ENCODE measurements at regions not wholly inside any gene's neighbourhood (a gene's known extent, or its start where the extent isn't known, plus 50 kb on each side); places are given as distances from the start of the nearest gene placed in this dataset.
"Not testable (repeated sequence)": the region's sequence is repeated elsewhere in the genome, so short reads cannot be mapped to it uniquely, and the experiment has no call there.

DNA sequence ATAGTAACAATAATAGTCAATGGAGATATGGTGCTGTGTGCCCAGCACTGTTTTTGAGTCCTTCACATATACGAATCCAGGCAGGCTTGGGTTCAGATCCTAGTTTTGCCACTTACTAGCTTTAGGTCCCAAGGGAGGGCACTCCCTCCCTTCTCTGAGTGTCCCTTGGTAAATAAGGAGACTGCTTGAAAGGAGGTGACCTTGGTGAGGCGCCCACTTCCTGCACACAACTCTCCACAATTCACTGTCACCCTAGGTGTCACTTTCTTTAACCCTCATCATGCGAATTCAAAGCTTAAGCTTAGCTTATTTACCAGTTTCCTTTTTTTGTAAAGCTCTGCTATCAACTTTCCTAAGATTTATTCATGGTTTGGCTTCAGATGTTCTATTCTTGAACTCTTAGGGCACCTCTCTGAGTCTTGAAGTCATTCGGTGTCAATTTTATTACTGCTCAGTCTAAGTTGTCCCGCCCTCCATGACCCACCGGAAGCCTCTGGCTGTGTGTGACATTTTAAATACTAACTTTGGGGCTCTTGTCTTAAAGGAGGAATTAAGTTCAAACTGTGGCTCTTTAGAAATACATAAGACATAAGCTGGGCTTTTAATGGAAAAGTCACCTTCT lies 170.7 kb upstream of the ZNF618 start:
- DNase-seq (ENCODE audit: low read depth): no peak

DNA sequence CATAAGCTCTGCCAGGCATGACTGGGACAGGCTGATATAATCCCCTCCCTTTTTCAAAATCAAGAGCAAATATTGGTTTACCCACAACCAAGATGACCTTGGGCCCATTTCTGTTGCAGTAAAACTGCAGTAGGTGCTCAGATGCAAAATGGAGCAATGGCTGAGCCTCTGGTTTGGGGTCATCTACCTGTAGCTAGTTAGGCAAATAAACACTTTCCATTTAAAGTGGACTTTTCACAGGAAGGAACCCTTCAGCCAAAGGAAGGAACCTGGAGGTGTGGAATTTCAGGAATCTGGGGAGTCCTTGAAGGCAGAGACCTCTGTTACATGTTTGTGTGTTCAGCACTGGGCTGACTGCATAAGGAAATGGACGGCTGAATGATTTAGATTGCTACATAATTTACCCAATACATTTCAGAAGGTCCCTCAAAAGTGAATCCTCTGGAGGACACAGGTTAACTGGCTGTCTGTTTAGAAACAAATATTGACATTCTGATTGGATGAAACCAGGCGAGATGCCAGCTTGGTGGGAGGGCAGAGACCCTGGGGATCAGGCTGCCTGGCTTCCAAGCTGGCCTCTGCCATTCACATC lies 170.1 kb upstream of the ZNF618 start:
- no peak for DNase-seq (ENCODE audit: low read depth)

DNA sequence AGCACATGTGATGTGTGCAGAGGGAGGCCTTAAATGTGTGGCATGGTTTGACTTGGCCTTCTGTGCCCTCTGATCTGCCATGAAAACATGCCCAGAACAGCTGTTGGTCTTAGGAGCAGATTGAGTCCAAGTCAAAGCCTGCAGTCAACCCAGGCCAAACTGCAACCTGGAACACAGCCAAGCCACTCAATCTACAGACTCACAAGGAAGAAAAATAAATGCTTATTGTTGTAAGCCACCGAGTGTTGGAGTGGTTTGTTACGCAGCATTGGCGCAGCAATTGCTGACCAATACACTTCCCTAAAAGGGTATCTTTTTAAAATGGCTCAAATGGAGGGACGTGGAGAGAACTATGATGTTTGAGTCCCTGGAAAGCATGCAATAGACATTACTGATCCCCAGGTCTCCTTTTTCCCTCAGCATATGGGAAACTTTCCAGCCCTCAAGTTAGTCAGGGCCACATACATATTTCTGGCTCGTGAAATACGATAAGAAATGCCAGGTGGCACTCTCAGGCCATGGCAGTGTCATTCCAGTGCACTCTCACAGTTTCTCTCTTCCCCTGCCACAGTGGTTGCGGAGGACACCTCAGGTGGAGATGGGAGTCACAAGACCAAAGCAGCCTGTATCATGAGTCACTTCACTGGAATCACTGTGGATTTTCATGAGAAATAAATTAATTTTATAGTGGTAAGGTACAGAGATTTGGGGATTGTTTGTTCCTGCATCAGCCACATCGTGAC lies 168.0 kb upstream of the ZNF618 start:
- no peak for DNase-seq (ENCODE audit: low read depth)

DNA sequence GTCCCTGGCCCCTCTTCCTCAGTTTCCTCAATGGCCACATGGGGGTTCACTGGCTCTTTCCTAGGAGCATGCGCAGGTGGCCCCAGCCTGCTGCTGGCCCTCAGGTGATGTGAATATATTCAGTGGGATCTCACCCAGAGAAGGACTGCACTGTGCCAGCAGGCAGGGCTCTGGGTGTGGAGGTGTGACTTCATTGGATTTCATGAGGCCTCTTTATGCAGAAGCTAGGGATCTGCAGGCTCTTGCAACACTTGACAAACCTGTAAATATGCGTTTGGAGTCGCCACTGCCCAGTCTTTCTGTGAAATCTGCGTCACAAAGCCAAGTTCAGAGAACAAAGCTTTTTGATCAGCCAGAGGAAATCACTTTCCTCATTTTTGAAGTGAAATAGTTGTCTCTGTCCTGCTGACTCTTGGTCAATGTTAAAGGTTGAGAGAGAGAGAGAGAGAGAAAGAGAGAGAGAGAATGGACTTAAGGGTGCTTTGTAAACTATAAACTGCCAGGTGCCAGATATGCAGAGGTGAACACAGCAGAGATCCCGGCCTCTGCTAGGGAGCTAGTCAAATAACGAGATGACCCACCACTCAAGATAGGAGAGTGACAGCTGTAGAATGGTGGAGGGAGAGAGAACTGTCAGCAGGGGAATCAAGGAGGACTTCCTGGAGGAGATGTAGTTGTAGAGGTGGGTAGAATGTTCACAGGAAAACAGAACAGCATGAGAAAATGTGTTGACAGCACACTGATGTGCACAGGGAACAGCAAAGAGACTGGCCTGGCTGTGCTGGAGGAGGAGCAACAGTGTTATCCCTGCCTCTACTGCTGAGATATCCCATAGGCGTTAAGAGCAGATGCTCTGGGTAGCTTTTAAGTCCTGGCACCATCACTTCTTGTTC lies 167.0 kb upstream of the ZNF618 start:
- DNase-seq (ENCODE audit: low read depth): no peak

DNA sequence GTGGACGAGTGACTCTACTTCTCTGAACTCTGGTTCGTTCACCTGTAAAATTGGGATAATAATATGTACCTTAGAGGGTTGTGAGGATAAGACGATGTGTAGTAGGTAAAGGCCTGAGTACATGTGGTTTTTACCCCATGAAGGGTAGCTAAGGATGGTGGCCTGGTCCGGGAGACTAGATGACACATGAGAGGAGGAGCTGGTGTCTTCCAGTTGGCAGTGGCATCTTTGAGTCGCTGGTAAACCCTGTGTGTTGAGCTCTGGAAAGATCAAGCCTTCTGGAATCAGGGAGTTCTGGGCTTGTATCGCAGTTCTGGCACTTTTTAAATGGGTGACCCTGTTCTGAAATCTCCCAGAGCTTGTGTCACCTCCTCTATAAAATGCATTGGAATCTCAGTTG lies 166.4 kb upstream of the ZNF618 start:
- DNase-seq (ENCODE audit: low read depth): no peak

DNA sequence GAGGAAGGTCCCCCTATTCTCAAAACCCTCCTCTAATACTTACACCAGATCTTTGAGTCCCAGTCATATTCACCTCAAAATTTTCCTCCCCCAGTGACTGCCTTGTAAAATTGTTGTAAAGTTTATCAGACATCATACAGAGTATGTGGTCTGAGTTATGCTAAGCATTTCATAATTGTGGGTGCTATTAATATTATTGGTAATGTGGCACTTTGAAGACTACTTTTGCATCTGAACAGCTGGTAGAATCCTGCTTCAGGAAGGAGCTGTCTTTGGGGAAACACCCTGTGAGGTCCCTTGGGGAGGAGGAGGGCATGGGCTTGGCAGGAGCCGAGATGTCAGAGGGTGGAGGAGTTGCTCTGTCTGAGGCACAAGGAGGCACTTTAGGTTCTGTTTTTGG lies 164.9 kb upstream of the ZNF618 start:
- no peak for DNase-seq (ENCODE audit: low read depth)

DNA sequence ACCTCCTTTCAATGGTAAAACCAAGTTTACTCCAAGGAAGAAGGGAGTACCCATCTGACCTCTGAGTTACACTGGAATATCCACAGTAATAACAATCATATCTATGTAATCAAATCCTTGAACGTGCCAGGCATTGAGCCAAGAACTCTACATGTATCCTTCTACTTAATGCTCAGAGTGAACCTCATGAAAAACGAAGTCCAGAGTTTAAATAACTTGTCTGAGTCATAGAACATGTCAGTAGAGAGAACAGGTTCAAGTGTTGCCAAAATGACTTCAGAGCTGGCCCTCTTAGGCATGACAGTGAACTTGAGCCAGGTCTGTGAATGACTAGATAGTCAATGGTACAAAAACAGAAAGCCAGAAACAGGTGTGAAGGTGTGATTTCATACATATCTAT lies 164.1 kb upstream of the ZNF618 start:
- peak; percentile 36 for DNase-seq (ENCODE audit: low read depth)

DNA sequence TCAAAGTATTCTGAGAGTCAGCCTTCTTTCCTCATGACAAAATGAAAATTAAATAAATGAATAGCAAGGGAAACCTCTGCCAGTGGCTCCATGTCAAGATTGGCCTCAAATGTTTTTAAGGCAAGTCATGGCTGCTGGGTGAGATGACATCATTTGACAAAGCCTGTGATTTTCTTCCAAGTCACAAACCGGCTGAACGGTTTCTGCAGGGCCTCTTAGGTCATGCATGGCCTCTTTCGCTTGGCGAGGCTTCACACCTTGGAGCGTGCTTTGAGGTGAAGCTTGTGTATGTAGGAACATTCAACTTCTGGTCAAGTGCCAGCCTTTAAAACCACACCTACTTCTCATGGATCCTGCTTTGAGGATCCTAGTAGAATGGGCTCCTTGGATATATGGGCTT lies 161.0 kb upstream of the ZNF618 start:
- no peak for DNase-seq (ENCODE audit: low read depth)

DNA sequence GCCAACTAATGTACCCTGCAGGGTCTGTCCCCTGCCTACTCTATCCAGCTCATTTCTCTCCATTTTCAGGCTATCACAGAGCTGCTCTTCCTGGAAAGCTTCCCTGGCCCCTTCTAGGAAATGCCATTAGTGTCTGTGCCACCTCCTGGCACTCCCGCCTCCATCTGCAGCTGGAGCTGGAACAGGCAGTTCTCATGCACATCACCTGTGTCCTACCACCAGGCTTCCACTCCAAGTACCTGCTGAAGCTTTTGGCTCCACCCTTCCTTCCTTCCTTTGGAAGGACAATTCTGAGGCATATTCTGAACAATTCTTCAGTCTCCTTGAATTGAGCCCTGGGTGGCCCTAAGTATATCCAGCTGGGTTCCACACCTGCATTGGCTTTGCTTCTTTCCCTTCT lies 156.2 kb upstream of the ZNF618 start:
- DNase-seq (ENCODE audit: low read depth): no peak

DNA sequence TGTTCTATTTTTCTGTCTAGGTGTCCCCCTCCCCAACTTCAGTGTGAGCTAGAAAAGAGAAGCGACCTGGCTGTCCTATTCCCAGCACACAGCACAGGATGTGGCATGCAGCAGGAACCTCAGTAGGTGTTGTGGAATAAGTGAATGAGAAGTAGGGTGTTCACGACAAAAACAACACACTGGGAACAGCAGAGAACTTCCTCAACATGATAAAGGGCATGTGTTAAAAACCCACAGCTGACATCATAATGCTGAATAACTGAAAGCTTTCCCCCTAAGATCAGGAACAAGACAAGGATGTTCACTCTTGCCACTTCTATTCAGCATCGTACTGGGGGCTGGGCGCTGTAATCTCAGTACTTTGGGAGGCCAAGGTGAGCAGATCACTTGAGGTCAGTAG lies 155.6 kb upstream of the ZNF618 start:
- DNase-seq (ENCODE audit: low read depth): no peak

DNA sequence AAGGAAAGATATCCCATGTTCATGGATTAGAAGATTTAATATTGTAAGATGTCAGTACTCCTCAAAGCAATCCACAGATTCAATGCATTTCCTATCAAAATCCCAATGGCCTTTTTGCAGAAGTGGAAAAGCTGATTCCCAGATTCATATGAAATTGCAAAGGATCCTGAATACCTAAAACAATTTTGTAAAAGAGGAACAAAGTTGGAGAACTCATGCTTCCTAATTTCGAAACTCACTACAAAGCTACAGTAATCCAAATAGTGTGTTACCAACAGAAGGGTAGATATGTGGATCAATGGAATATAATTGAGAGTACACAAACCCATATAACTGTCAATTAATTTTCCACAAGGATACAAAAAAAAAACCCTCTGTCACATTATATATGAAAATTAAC lies 154.3 kb upstream of the ZNF618 start:
- no peak for DNase-seq (ENCODE audit: low read depth)

DNA sequence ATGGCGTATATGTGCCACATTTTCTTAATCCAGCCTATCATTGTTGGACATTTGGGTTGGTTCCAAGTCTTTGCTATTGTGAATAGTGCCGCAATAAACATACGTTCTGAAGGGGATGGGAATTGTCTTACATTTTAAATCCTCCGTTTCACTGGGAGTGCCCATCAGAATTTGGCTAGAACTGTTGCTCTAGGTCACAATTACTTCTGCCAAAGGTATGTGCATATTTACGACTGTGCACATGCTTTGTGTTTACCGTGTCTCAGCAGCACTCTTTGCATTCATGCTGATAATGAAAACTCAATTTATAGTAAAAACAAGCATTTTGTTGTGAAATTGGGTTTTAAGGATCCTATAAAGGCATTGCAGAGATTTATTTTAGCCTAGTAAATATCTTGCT lies 151.9 kb upstream of the ZNF618 start:
- no peak for DNase-seq (ENCODE audit: low read depth)

DNA sequence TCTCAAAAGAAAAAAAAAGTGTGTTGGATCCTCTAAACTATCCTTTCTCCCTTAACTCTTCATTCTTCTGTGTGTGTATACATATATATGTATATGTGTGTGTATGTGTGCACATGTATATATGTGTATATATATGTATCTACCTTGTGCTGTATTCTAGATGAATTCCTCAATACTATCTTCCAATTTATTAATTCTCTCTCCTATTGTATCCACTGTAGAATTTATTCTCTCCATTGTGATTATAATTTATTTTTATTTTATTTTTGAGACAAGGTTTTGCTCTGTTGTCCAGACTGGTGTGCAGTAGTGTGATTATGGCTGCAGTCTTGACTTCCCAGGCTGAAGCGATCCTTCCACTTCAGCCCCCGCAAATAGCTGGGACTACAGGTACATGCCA lies 147.1 kb upstream of the ZNF618 start:
- DNase-seq (ENCODE audit: low read depth): no peak

DNA sequence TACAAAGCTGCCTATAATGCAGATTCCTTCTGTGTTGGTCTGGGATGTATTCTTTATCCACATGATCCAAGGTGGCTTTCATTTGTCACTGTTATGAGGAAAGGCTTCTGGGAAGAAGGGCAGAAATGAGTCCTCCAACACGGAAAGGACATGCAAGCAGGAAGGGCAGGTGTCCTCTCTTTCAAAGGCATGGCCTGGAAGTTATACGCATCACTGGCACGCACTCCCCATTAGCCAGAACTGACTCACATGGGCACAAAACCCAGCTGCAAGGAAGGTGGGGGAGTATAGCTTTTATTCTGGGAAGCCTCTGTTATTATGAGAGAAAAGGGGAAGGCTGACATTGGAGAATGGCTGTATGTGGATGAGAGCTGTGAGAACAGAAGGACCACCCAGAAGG lies 141.3 kb upstream of the ZNF618 start:
- DNase-seq (ENCODE audit: low read depth): no peak

DNA sequence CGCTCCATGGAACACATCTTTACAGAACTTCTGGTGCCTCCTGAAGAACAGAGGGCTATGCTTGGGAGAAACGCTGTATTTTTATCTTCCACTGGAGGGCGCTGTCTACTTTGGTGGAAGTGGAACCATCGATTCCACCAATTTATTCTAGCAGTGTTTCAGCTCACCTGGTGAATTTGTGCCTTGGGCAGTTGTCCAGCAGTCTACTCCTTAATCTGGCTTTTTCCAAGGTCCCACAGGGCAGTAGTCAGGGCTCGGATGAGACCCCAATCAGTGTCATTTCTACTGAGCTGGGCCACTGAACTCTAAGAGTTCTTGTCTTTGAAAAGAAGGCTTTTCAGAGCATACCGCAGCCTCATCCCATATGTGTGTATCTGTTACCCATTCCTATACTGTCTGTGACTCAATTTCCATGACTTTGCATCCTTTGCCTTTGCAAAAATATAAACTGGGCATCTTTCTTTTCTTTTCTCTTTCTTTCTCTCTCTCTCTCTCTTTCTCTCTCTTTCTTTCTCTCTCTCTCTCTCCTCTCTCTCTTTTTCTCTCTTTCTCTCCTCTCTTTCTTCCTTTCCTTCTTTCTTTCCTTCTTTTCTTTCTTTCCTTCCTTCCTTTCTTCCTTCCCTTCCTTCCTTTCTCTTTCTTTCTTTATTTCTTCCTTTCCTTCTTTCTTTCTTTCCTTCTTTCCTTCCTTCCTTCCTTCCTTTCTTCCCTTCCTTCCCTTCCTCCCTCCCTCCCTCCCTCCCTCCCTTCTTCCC lies 138.4 kb upstream of the ZNF618 start:
- peak; percentile 41 for DNase-seq (ENCODE audit: low read depth)

DNA sequence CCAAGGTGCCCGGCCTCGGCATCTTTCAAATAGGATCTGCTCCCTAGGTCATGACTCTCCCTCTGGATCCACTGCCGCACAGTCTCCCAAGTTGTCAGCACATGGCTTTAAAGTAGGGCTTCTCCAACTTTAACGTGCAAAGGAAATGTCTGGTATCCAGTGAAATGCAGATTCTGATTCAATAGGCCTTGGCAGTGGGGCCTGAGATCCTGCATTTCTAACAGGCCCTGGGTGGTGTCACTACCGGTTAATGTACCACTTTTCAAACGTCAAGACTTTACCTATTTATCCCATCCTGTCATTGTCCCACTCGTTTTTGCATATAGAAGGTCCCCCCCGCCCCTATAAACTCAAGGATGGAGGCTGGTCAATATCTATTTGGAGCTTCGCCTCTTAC lies 137.6 kb upstream of the ZNF618 start:
- no peak for DNase-seq (ENCODE audit: low read depth)

DNA sequence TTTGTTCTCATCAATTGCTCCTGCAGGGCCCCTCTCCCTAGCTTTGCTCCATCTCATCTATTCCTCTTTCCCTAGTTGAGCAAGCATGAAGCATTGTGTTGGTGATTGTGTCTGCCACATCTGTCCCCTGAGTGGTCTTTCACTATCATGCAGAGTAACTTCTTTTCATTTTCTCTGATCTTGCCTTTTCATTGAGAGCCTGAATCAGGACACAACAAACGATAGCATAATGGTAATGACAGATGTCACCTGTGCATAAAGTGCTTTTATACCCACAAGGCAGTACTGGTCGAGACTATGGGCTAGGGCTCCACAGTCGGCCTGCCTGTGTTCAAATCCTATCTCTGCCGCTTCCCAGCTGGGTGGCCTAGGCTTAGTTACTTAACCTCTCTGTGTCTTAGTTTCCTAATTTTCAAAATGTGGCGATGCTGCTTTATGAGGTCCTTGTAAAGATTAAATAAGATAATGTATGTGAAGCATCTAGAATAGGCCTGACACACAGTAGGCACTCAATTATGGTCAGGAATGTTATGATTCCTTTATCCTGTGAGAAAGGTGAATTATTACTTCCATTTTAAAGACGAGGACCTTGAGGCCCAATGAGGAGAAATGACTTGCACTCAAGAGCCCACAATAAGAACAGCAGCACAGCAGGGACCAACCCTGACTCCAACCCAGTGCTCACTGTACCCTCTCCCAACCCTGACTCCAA lies 137.1 kb upstream of the ZNF618 start:
- no peak for DNase-seq (ENCODE audit: low read depth)

DNA sequence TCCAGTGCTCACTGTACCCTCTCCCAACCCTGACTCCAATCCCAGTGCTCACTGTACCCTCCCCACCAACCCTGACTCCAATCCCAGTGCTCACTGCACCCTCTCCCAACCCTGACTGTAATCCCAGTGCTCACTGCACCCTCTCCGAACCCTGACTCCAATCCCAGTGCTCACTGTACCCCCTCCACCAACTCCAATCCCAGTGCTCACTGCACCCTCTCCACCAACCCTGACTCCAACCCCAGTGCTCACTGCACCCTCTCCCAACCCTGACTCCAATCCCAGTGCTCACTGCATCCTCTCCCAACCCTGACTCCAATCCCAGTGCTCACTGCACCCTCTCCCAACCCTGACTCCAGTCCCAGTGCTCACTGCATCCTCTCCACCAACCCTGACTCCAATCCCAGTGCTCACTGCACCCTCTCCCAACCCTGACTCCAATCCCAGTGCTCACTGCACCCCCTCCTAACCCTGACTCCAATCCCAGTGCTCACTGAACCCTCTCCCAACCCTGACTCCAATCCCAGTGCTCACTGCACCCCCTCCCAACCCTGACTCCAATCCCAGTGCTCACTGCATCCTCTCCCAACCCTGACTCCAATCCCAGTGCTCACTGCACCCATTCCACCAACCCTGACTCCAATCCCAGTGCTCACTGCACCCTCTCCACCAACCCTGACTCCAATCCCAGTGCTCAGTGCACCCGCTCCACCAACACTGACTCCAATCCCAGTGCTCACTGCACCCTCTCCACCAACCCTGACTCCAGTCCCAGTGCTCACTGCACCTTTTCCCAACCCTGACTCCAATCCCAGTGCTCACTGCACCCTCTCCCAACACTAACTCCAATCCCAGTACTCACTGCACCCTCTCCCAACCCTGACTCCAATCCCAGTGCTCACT lies 136.3 kb upstream of the ZNF618 start:
- DNase-seq (ENCODE audit: low read depth): not testable (repeated sequence)

DNA sequence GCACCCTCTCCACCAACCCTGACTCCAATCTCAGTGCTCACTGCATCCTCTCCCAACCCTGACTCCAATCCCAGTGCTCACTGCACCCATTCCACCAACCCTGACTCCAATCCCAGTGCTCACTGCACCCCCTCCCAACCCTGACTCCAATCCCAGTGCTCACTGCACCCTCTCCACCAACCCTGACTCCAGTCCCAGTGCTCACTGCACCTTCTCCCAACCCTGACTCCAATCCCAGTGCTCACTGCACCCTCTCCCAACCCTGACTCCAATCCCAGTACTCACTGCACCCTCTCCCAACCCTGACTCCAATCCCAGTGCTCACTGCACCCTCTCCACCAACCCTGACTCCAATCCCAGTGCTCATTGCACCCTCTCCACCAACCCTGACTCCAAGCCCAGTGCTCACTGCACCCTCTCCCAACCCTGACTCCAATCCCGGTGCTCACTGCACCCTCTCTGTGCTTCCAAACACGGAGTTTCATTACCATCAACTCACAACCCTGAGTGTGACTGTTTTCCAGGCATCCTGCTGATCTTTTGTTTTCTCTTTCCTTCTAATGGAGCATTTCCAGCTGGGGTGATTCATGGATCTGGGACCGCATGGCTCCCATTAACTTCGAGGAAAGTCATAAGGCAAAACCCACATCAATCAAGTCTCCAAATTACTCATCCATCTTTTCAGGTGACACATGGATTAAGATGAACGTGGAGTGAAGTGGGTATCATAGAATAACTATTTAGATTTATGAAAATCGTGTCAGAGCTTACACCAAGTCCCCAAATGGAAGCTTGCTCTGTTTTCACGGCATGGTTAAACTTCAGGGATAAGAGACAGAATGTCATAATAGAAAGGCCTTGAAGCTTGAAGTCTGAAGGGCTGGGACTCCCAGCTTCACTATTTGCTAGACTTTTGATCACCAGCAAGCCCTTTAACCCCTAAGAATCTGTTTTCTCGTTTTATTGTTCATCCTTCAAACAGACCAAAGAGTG lies 135.3 kb upstream of the ZNF618 start:
- DNase-seq (ENCODE audit: low read depth): not testable (repeated sequence)
